Liver (tissue), 8 donors: ENCODE measurements at regions not wholly inside any gene's neighbourhood (a gene's known extent, or its start where the extent isn't known, plus 50 kb on each side); places are given as distances from the start of the nearest gene placed in this dataset.

ENCODE experiments used
- DNase-seq: peaks from one replicate; pipeline ENCODE4 v3.0.0-alpha.2; 2017; ENCODE audit warnings: low spot score
- H3K27ac ChIP-seq, 2 donors: one replicate each; pipeline ENCODE4 v1.7.0; 2013; ENCODE audit warnings: inconsistent platforms in 2 of 2, low read length in 2 of 2, control low read depth in 1 of 2, low read depth in 1 of 2, mild to moderate bottlenecking in 1 of 2
- H3K27me3 ChIP-seq, 4 donors: one replicate each; pipeline versions ENCODE4 v1.6.1 to v1.7.0; 2013; ENCODE audit warnings: low read length in 3 of 4, inconsistent platforms in 1 of 4, mild to moderate bottlenecking in 1 of 4, moderate library complexity in 1 of 4; ENCODE audit not compliant: control insufficient read depth in 4 of 4, insufficient read depth in 4 of 4
- H3K36me3 ChIP-seq, 4 donors: one replicate each; pipeline versions ENCODE4 v1.6.1 to v1.7.0; 2013; ENCODE audit warnings: low read length in 3 of 4, mild to moderate bottlenecking in 3 of 4, low read depth in 1 of 4, moderate library complexity in 1 of 4; ENCODE audit not compliant: control insufficient read depth in 4 of 4, insufficient read depth in 3 of 4
- H3K4me1 ChIP-seq, 4 donors: one replicate each; pipeline versions ENCODE4 v1.6.1 to v1.7.0; 2013; ENCODE audit warnings: low read length in 3 of 4, mild to moderate bottlenecking in 3 of 4, moderate library complexity in 1 of 4; ENCODE audit not compliant: control insufficient read depth in 4 of 4, insufficient read depth in 4 of 4
- H3K4me3 ChIP-seq, 3 donors: one replicate each; pipeline versions ENCODE4 v1.6.1 to v1.7.0; 2013; ENCODE audit warnings: low read length in 3 of 3, control low read depth in 1 of 3, low read depth in 1 of 3, mild to moderate bottlenecking in 1 of 3
- H3K9ac ChIP-seq, 2 donors: one replicate each; pipeline ENCODE4 v1.7.0; 2013; ENCODE audit warnings: low read length in 2 of 2, mild to moderate bottlenecking in 2 of 2, moderate library complexity in 2 of 2, control low read depth in 1 of 2, low read depth in 1 of 2
- H3K9me3 ChIP-seq, 4 donors: one replicate each; pipeline versions ENCODE4 v1.6.1 to v1.7.0; 2013; ENCODE audit warnings: low read length in 3 of 4; ENCODE audit not compliant: control insufficient read depth in 4 of 4
- ATF3 ChIP-seq: IDR thresholded peaks from 2 replicates; pipeline ENCODE4 v1.6.1; 2016; ENCODE audit warnings: antibody characterized with exemption
- CTCF ChIP-seq: fragments of 150-350 bp; IDR thresholded peaks from 2 replicates; pipeline ENCODE4 v1.5.1; 2017; ENCODE audit warnings: improper control_type of control experiment, low read depth, low read length; ENCODE audit not compliant: missing input control
- EGR1 ChIP-seq, 2 donors: IDR thresholded peaks; 2 replicates each; pipeline ENCODE4 v1.6.1; 2016 to 2018; ENCODE audit warnings: antibody characterized with exemption in 2 of 2, low read depth in 2 of 2
- FOXA1 ChIP-seq: IDR thresholded peaks from 2 replicates; pipeline ENCODE4 v1.6.1; 2016; ENCODE audit warnings: antibody characterized with exemption
- FOXA2 ChIP-seq: IDR thresholded peaks from 2 replicates; pipeline ENCODE4 v1.6.1; 2016; ENCODE audit warnings: antibody characterized with exemption
- GABPA ChIP-seq, 2 donors: IDR thresholded peaks in 1 of 2; conservative IDR thresholded peaks in 1 of 2; 2 replicates each; pipeline ENCODE4 v1.6.1; 2016; ENCODE audit warnings: antibody characterized with exemption in 2 of 2, mild to moderate bottlenecking in 1 of 2, moderate library complexity in 1 of 2
- HNF4A ChIP-seq, 2 donors: conservative IDR thresholded peaks; 2 replicates each; pipeline ENCODE4 v1.6.1; 2016; ENCODE audit warnings: antibody characterized with exemption in 2 of 2, mild to moderate bottlenecking in 2 of 2
- HNF4G ChIP-seq: IDR thresholded peaks from 2 replicates; pipeline ENCODE4 v1.6.1; 2016; ENCODE audit warnings: antibody characterized with exemption
- JUND ChIP-seq, 2 donors: IDR thresholded peaks; 2 replicates each; pipeline ENCODE4 v1.6.1; 2016; ENCODE audit warnings: antibody characterized with exemption in 2 of 2
- MAX ChIP-seq: IDR thresholded peaks from 2 replicates; pipeline ENCODE4 v1.6.1; 2016; ENCODE audit warnings: antibody characterized with exemption
- NR2F2 ChIP-seq: IDR thresholded peaks from 2 replicates; pipeline ENCODE4 v1.6.1; 2016; ENCODE audit warnings: antibody characterized with exemption
- RAD21 ChIP-seq, 2 donors: IDR thresholded peaks; 2 replicates each; pipeline ENCODE4 v1.6.1; 2016; ENCODE audit warnings: antibody characterized with exemption in 2 of 2, mild to moderate bottlenecking in 2 of 2
- REST ChIP-seq: IDR thresholded peaks from 2 replicates; pipeline ENCODE4 v1.6.1; 2016; ENCODE audit warnings: antibody characterized with exemption, mild to moderate bottlenecking
- RXRA ChIP-seq, 2 donors: IDR thresholded peaks; 2 replicates each; pipeline ENCODE4 v1.6.1; 2017 to 2018; ENCODE audit warnings: antibody characterized with exemption in 2 of 2, mild to moderate bottlenecking in 1 of 2
- SP1 ChIP-seq: IDR thresholded peaks from 2 replicates; pipeline ENCODE4 v1.6.1; 2018; ENCODE audit warnings: antibody characterized with exemption, mild to moderate bottlenecking
- TAF1 ChIP-seq: conservative IDR thresholded peaks from 2 replicates; pipeline ENCODE4 v1.6.1; 2016; ENCODE audit warnings: antibody characterized with exemption, mild to moderate bottlenecking
- YY1 ChIP-seq: IDR thresholded peaks from 2 replicates; pipeline ENCODE4 v1.6.1; 2016; ENCODE audit warnings: antibody characterized with exemption, mild to moderate bottlenecking
- ZBTB33 ChIP-seq: IDR thresholded peaks from 2 replicates; pipeline ENCODE4 v1.6.1; 2016; ENCODE audit warnings: antibody characterized with exemption
- whole genome bisulfite sequencing: extraction: QIAGEN DNeasy Blood & Tissue Kit; methylation state at CpG from one replicate; pipeline ENCODE4 v1.1.7; 2013; 5-methylcytosine and 5-hydroxymethylcytosine counted together
- donor health status: healthy.
- donor health status: healthy.
- donor health status: healthy.
- donor health status: healthy.
- donor health status: healthy.

- H3K36me3 ChIP-seq, result no peaks in the 10 kb centered on the region
- no peak overlapping the region for H3K9ac ChIP-seq
- H3K9me3 ChIP-seq, result no peaks in the 10 kb centered on the region
- H3K4me1 ChIP-seq, result no peaks in the 10 kb centered on the region
- peaks cover 0 to 3% (median 0%) of the 10 kb centered on the region in 4 donors for H3K27me3 ChIP-seq
- no peak overlapping the region for H3K4me3 ChIP-seq
- H3K27ac ChIP-seq, result no peak overlapping the region
- TF ChIP-seq YY1 (no peak), EGR1 (IDR thresholded peaks at IDR 0.05; ENCODE audit: low read depth in 2 of 2) (no peak), HNF4G (no peak), JUND (IDR thresholded peaks at IDR 0.05) (no peak), HNF4A (conservative IDR thresholded peaks at IDR 0.05) (no peak), RXRA (IDR thresholded peaks at IDR 0.05) (no peak)
- 62% methylated on average over 5 of the region's 5 CpGs for WGBS
- DNase-seq, result no peak
These were observed 233.0 kb upstream of the ATP10B start for GRCh38 chr5:161085056-161085455.

- 60% methylated on average over 2 of the region's 2 CpGs for WGBS
- Histone ChIP-seq H3K4me3 (no peak overlapping the region), H3K4me1 (no peaks in the 10 kb centered on the region), H3K27ac (no peak overlapping the region), H3K9ac (no peak overlapping the region), H3K9me3 (no peaks in the 10 kb centered on the region), H3K27me3 (no peaks in the 10 kb centered on the region), H3K36me3 (no peaks in the 10 kb centered on the region)
- no peak for DNase-seq
- no peak for TF ChIP-seq HNF4G
- no peak for TF ChIP-seq ATF3
- no peak for TF ChIP-seq CTCF
- no peak for TF ChIP-seq TAF1
- TF ChIP-seq EGR1 (IDR thresholded peaks at IDR 0.05; ENCODE audit: low read depth in 2 of 2), result no peak
- no peak for TF ChIP-seq SP1
- no peak for TF ChIP-seq JUND (IDR thresholded peaks at IDR 0.05)
- no peak for TF ChIP-seq FOXA1
- no peak for TF ChIP-seq GABPA (IDR thresholded peaks at IDR 0.05 in 1 of 2, conservative IDR thresholded peaks at IDR 0.05 in 1 of 2)
- no peak for TF ChIP-seq FOXA2
- no peak for TF ChIP-seq HNF4A (conservative IDR thresholded peaks at IDR 0.05)
- no peak for TF ChIP-seq RAD21 (IDR thresholded peaks at IDR 0.05)
- TF ChIP-seq REST, result no peak
- TF ChIP-seq ZBTB33, result no peak
- TF ChIP-seq NR2F2, result no peak
- no peak for TF ChIP-seq MAX
- no peak for TF ChIP-seq YY1
- TF ChIP-seq RXRA (IDR thresholded peaks at IDR 0.05), result no peak
These were observed 232.1 kb upstream of the ATP10B start for GRCh38 chr5:161084115-161084514.
